GM18907 (cell line): ENCODE measurements at regions not wholly inside any gene's neighbourhood (a gene's known extent, or its start where the extent isn't known, plus 50 kb on each side); places are given as distances from the start of the nearest gene placed in this dataset.

ENCODE experiments used
- ATAC-seq: cut with Tn5 transposase; IDR thresholded peaks from one replicate; pipeline ENCODE4 v1.9.1; 2021; ENCODE audit warnings: mild to moderate bottlenecking, moderate library complexity; ENCODE audit not compliant: unreplicated experiment

GRCh38 chrX:25066131-25066530, 50.4 kb upstream of the ARX start:
- no peak for ATAC-seq
